IMR-90 (cell line): ENCODE measurements at regions not wholly inside any gene's neighbourhood (a gene's known extent, or its start where the extent isn't known, plus 50 kb on each side); places are given as distances from the start of the nearest gene placed in this dataset.

ENCODE experiments used
- ATAC-seq: fragments of 200-7000 bp; cut with Tn5 transposase; 2 replicates; pipeline ENCODE4 v1.9.1; 2020; ENCODE audit warnings: low read depth, mild to moderate bottlenecking, moderate library complexity
- BruUV-seq: library from RNA; stranded (reverse); fragments of 400-500 nt; replicated peaks from 2 replicates; lab custom pipeline; 2021; lab: Mats Ljungman, UMichigan
- CTCF ChIA-PET: fragments of 300-600 bp; formaldehyde crosslinking; extraction: SDS; loops from one replicate; lab custom pipeline; 2021; ENCODE audit warnings: antibody characterized with exemption; lab: Yijun Ruan, JAX
- POLR2A ChIA-PET: fragments of 300-600 bp; sonication (Branson Sonifier 250); formaldehyde crosslinking; loops from one replicate; lab custom pipeline; 2022; ENCODE audit warnings: antibody characterized with exemption; ENCODE audit not compliant: unreplicated experiment; lab: Charles Lee
- DNase-seq: peaks from one replicate; pipeline ENCODE4 v3.0.0; 2013
- H2AFZ ChIP-seq: replicated peaks from 2 replicates; pipeline ENCODE3; 2013; ENCODE audit warnings: low read length, mild to moderate bottlenecking; ENCODE audit not compliant: poor library complexity
- H2AK5ac ChIP-seq: 2 replicates; pipeline ENCODE4 v1.6.1; 2013; ENCODE audit warnings: low read depth, low read length, inconsistent platforms
- H2AK9ac ChIP-seq: replicated peaks from 2 replicates; pipeline ENCODE3; 2013; ENCODE audit warnings: mild to moderate bottlenecking, low read depth, low read length, moderate library complexity; ENCODE audit not compliant: poor library complexity
- H2BK120ac ChIP-seq: 2 replicates; pipeline ENCODE4 v1.6.1; 2013; ENCODE audit warnings: low read depth, low read length, inconsistent platforms
- H2BK15ac ChIP-seq: 3 replicates; pipeline ENCODE4 v1.6.1; 2013; ENCODE audit warnings: low read depth, low read length, inconsistent platforms
- H2BK20ac ChIP-seq: 2 replicates; pipeline ENCODE4 v1.6.1; 2013; ENCODE audit warnings: low read depth, mild to moderate bottlenecking, inconsistent platforms, low read length, moderate library complexity
- H2BK5ac ChIP-seq: 2 replicates; pipeline ENCODE4 v1.6.1; 2013; ENCODE audit warnings: mild to moderate bottlenecking, low read depth, low read length, inconsistent platforms; ENCODE audit not compliant: poor library complexity, severe bottlenecking
- H3K14ac ChIP-seq: replicated peaks from 2 replicates; pipeline ENCODE4 v1.6.1; 2013; ENCODE audit warnings: low read depth, low read length, inconsistent platforms
- H3K18ac ChIP-seq: 2 replicates; pipeline ENCODE4 v1.6.1; 2013; ENCODE audit warnings: low read depth, low read length, control low read depth
- H3K23ac ChIP-seq: 2 replicates; pipeline ENCODE4 v1.6.1; 2013; ENCODE audit warnings: low read depth, low read length, inconsistent platforms
- H3K27ac ChIP-seq: 2 replicates; pipeline ENCODE4 v1.5.1; 2013; ENCODE audit warnings: mild to moderate bottlenecking, control low read depth, low read length; ENCODE audit not compliant: insufficient read depth
- H3K27me3 ChIP-seq: 2 replicates; pipeline ENCODE4 v1.6.1; 2013; ENCODE audit warnings: low read length; ENCODE audit not compliant: control insufficient read depth, insufficient read depth
- H3K36me3 ChIP-seq: 2 replicates; pipeline ENCODE4 v1.6.1; 2013; ENCODE audit warnings: low read length, mixed read lengths; ENCODE audit not compliant: control insufficient read depth, insufficient read depth
- H3K4ac ChIP-seq: 2 replicates; pipeline ENCODE4 v1.6.1; 2013; ENCODE audit warnings: low read depth, low read length, inconsistent platforms
- H3K4me1 ChIP-seq: 2 replicates; pipeline ENCODE4 v1.6.1; 2013; ENCODE audit warnings: low read length, mixed read lengths; ENCODE audit not compliant: control insufficient read depth, insufficient read depth
- H3K4me2 ChIP-seq: 2 replicates; pipeline ENCODE4 v1.6.1; 2013; ENCODE audit warnings: low read depth, mild to moderate bottlenecking, control low read depth, low read length, moderate library complexity
- H3K4me3 ChIP-seq: 2 replicates; pipeline ENCODE4 v1.5.1; 2013; ENCODE audit warnings: low read depth, mild to moderate bottlenecking, control low read depth, low read length, moderate library complexity; ENCODE audit not compliant: insufficient read depth
- H3K56ac ChIP-seq: 2 replicates; pipeline ENCODE4 v1.6.1; 2013; ENCODE audit warnings: low read length, inconsistent platforms; ENCODE audit not compliant: insufficient read depth; ENCODE audit errors: extremely low read depth
- H3K79me1 ChIP-seq, 2 experiments: 2 replicates each; pipeline ENCODE4 v1.6.1; 2013; ENCODE audit warnings: low read length in 2 of 2, inconsistent platforms in 1 of 2, low read depth in 1 of 2
- H3K9ac ChIP-seq: 2 replicates; pipeline ENCODE4 v1.6.1; 2013; ENCODE audit warnings: low read depth, low read length, control low read depth
- H3K9me1 ChIP-seq: 2 replicates; pipeline ENCODE4 v1.6.1; 2013; ENCODE audit warnings: low read length, inconsistent platforms; ENCODE audit not compliant: insufficient read depth
- H3K9me3 ChIP-seq: 2 replicates; pipeline ENCODE4 v1.6.1; 2013; ENCODE audit warnings: low read length; ENCODE audit not compliant: control insufficient read depth, insufficient read depth
- H4K20me1 ChIP-seq: 2 replicates; pipeline ENCODE4 v1.6.1; 2013; ENCODE audit warnings: low read length, inconsistent platforms; ENCODE audit not compliant: insufficient read depth
- H4K5ac ChIP-seq: 2 replicates; pipeline ENCODE4 v1.6.1; 2013; ENCODE audit warnings: mild to moderate bottlenecking, low read depth, low read length, control low read depth
- H4K8ac ChIP-seq, 2 experiments: 2 replicates each; pipeline ENCODE4 v1.6.1; 2013; ENCODE audit warnings: low read depth in 2 of 2, low read length in 2 of 2, control low read depth in 1 of 2, inconsistent platforms in 1 of 2
- H4K91ac ChIP-seq: 2 replicates; pipeline ENCODE4 v1.6.1; 2013; ENCODE audit warnings: low read depth, low read length, inconsistent platforms; ENCODE audit not compliant: insufficient read depth
- CEBPB ChIP-seq: IDR thresholded peaks from 2 replicates; pipeline ENCODE4 v1.6.1; 2012; ENCODE audit warnings: low read depth, low read length, improper control_type of control experiment
- WGBS, 2 experiments: methylation state at CpG; one replicate each; pipeline versions ENCODE4 v1.1.5 to v1.1.7; 2013; ENCODE audit warnings: missing lambda C conversion rate in 2 of 2; ENCODE audit not compliant: insufficient read length in 1 of 2; ENCODE audit errors: extremely low coverage in 2 of 2; 5-methylcytosine and 5-hydroxymethylcytosine counted together
- dilution Hi-C: fragments of 300-500 bp; cut with HindIII; formaldehyde crosslinking; loops from one replicate; pipeline ENCODE4 v1.14.3; 2018; ENCODE audit warnings: low sequenced_read_pairs; ENCODE audit not compliant: unreplicated experiment
- in situ Hi-C: fragments of 300-500 bp; cut with MboI; formaldehyde crosslinking; loops from 3 replicates; pipeline ENCODE4 v1.14.3; 2019; ENCODE audit warnings: low sequenced_read_pairs, inconsistent platforms, mixed read lengths
- intact Hi-C: fragments of 100-400 bp; cut with micrococcal nuclease; formaldehyde crosslinking; loops from 2 replicates; pipeline ENCODE4 v1.10.0; 2022
- TF ChIP-seq, protein P1 (sequence below): fragments of 150-350 bp; IDR thresholded peaks from 2 replicates; pipeline ENCODE4 v1.6.1; 2017; ENCODE audit warnings: mild to moderate bottlenecking, antibody characterized with exemption, low read length, low read depth

DNA sequence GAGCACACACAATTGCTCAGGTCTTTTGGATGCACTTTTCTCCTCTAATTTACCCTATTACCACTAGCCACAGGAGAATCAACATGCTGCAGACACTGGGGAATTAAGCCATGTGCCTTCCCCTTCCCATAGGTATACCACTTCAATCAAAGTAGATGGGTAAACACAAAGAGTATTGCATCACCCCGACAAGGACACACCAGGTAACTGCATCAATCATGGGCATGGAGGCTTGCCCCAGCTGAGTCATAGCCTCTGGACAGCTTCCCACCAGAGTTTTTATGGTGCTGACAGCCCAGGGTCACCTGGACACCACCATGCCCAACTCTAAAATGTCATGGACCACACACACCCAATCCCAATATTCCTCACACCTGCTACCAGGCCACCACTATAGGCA, 197.2 kb upstream of the AR start:
- dilution Hi-C loops (no loop called here), in situ Hi-C loops (no loop called here), intact Hi-C loops (no loop called here)
- Histone ChIP-seq H3K4me3 (no peak overlapping the region), H2BK120ac (no peak overlapping the region), H3K9ac (no peak overlapping the region), H4K91ac (no peak overlapping the region), H2BK20ac (no peak overlapping the region), H3K9me1 (no peaks in the 10 kb centered on the region), H2BK15ac (no peak overlapping the region), H4K20me1 (no peaks in the 10 kb centered on the region), H3K36me3 (no peaks in the 10 kb centered on the region), H3K9me3 (no peaks in the 10 kb centered on the region), H2AK5ac (no peak overlapping the region), H3K56ac (no peak overlapping the region), H2AK9ac (no peak overlapping the region), H2BK5ac (no peak overlapping the region), H3K4ac (no peak overlapping the region), H3K4me2 (no peak overlapping the region), H4K5ac (no peak overlapping the region), H3K27ac (no peak overlapping the region), H4K8ac (no peak overlapping the region), H3K18ac (no peak overlapping the region), H3K4me1 (no peaks in the 10 kb centered on the region), H3K23ac (no peak overlapping the region), H2AFZ (no peak overlapping the region), H3K79me1 (no peaks in the 10 kb centered on the region), H3K27me3 (no peaks in the 10 kb centered on the region), H3K14ac (no peak overlapping the region)
- POLR2A ChIA-PET = no interaction called here
- DNase-seq (no peak), ATAC-seq (no peak)
- TF ChIP-seq, protein P1, sequence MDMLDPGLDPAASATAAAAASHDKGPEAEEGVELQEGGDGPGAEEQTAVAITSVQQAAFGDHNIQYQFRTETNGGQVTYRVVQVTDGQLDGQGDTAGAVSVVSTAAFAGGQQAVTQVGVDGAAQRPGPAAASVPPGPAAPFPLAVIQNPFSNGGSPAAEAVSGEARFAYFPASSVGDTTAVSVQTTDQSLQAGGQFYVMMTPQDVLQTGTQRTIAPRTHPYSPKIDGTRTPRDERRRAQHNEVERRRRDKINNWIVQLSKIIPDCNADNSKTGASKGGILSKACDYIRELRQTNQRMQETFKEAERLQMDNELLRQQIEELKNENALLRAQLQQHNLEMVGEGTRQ = no peak
- peak; percentile 27; the same call in 1 of the 2 replicates for TF ChIP-seq CEBPB
- no CpG with 5 or more reads among the region's 1 CpG for WGBS, 2 experiments
- CTCF ChIA-PET = no interaction called here
- no TSS peak for BruUV-seq
